CD4-positive, alpha-beta T cell treated with Interleukin-1 beta for 1 hour (primary cell): ENCODE measurements at regions not wholly inside any gene's neighbourhood (a gene's known extent, or its start where the extent isn't known, plus 50 kb on each side); places are given as distances from the start of the nearest gene placed in this dataset.
"Not testable (repeated sequence)": the region's sequence is repeated elsewhere in the genome, so short reads cannot be mapped to it uniquely, and the experiment has no call there.

Experiments used
- DNase-seq, 2 donors: peaks; one replicate each; pipeline ENCODE4 v3.0.0-alpha.2; 2020 to 2022

- no peak for DNase-seq
These were observed 775.1 kb downstream of the FLRT2 start for GRCh38 chr14:86305058-86305457.

- no peak for DNase-seq
These were observed 770.0 kb downstream of the FLRT2 start for GRCh38 chr14:86299994-86300393.

- DNase-seq: no peak
These were observed 766.2 kb downstream of the FLRT2 start for GRCh38 chr14:86296173-86296572.

- no peak for DNase-seq
These were observed 758.4 kb downstream of the FLRT2 start for GRCh38 chr14:86288336-86288735.

GRCh38 chr14:86279405-86279804 is 749.5 kb downstream of the FLRT2 start:
- DNase-seq: no peak

- no peak for DNase-seq
These were observed 728.0 kb downstream of the FLRT2 start for GRCh38 chr14:86257973-86258372.

GRCh38 chr14:86243158-86243557 is 713.2 kb downstream of the FLRT2 start:
- DNase-seq: no peak

- DNase-seq: no peak
These were observed 707.8 kb downstream of the FLRT2 start for GRCh38 chr14:86237733-86238132.

GRCh38 chr14:86221755-86222154 is 691.8 kb downstream of the FLRT2 start:
- DNase-seq: no peak

GRCh38 chr14:86221000-86221399 is 691.1 kb downstream of the FLRT2 start:
- no peak for DNase-seq

- no peak for DNase-seq
These were observed 687.6 kb downstream of the FLRT2 start for GRCh38 chr14:86217523-86217922.

- no peak for DNase-seq
These were observed 673.9 kb downstream of the FLRT2 start for GRCh38 chr14:86203843-86204242.

- DNase-seq: no peak
These were observed 666.5 kb downstream of the FLRT2 start for GRCh38 chr14:86196471-86196870.

- no peak for DNase-seq
These were observed 663.8 kb downstream of the FLRT2 start for GRCh38 chr14:86193756-86194155.

- DNase-seq: no peak
These were observed 650.0 kb downstream of the FLRT2 start for GRCh38 chr14:86179980-86180379.

- no peak for DNase-seq
These were observed 638.4 kb downstream of the FLRT2 start for GRCh38 chr14:86168371-86168770.

GRCh38 chr14:86166541-86166940 is 636.6 kb downstream of the FLRT2 start:
- no peak for DNase-seq

- no peak for DNase-seq
These were observed 623.5 kb downstream of the FLRT2 start for GRCh38 chr14:86153480-86153879.

GRCh38 chr14:86143248-86143647 is 613.3 kb downstream of the FLRT2 start:
- DNase-seq: no peak

GRCh38 chr14:86141966-86142365 is 612.0 kb downstream of the FLRT2 start:
- DNase-seq: no peak

- no peak for DNase-seq
These were observed 599.5 kb downstream of the FLRT2 start for GRCh38 chr14:86129426-86129825.

GRCh38 chr14:86124328-86124727 is 594.4 kb downstream of the FLRT2 start:
- DNase-seq: no peak

GRCh38 chr14:86115972-86116371 is 586.0 kb downstream of the FLRT2 start:
- no peak for DNase-seq

- DNase-seq: not testable (repeated sequence)
These were observed 580.9 kb downstream of the FLRT2 start for GRCh38 chr14:86110871-86111270.

- DNase-seq: no peak
These were observed 574.8 kb downstream of the FLRT2 start for GRCh38 chr14:86104691-86105265.

- DNase-seq: no peak
These were observed 564.6 kb downstream of the FLRT2 start for GRCh38 chr14:86094512-86094911.
